ENCODE measurements at regions not wholly inside any gene's neighbourhood (a gene's known extent, or its start where the extent isn't known, plus 50 kb on each side); places are given as distances from the start of the nearest gene placed in this dataset.
A peak's percentile ranks its signal among the peaks of the same experiment; 100 is the strongest.

DNA sequence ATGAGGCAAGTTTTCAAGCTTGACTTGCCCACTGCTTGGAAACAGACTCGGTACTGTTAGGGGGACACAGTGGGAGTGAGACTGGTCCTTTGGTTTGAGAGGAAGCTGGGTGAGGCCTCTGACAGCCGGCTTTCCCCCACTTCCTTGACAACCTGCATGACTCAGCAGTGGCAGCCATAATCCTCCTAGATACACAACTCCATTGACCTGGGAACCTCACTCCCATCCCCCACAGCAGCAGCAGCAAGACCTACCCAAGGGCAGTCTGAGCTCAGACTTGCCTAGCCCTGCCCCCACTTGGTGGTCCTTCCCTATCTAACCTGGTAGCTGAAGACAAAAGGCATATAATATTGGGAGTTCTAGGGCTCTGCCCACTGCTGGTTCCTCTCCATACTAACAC lies 1043.5 kb upstream of the ALCAM start (continued):
- TF ChIP-seq SNAI2 (CRISPR knock-in tag; IDR thresholded peaks at IDR 0.05) (no peak), ZNF70 (CRISPR knock-in tag; IDR thresholded peaks at IDR 0.05) (no peak), ARNTL (CRISPR knock-in tag; IDR thresholded peaks at IDR 0.05; ENCODE audit: borderline replicate concordance, low read depth) (no peak), ZFP30 (CRISPR knock-in tag; IDR thresholded peaks at IDR 0.05) (no peak)

DNA sequence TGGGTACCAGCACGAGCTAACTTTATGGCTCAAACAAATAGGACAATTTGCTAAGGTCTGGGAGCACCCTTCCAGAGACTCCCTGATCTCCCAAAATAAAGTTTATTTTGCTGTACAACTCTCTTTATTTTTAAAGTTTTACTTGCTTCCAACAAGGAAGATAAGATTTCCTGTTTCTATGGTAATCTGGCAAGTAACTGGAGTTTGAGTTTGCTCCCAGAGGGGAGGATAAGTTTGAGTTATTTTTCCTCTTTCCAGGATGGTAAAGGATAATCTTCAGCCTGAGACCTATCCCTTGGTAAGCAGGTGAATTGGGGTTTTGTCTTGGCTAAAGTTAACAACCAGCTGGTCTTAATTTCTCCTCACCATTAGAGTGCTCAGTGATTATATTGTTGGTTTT lies 1019.4 kb upstream of the ALCAM start:
- TF ChIP-seq SNAI2 (CRISPR knock-in tag; IDR thresholded peaks at IDR 0.05) (no peak), ZNF8 (CRISPR knock-in tag; IDR thresholded peaks at IDR 0.05) (no peak), ZNF565 (CRISPR knock-in tag; conservative IDR thresholded peaks at IDR 0.05; ENCODE audit: low read depth) (no peak), ZC3H10 (CRISPR knock-in tag; IDR thresholded peaks at IDR 0.05) (no peak), TOX (CRISPR knock-in tag; IDR thresholded peaks at IDR 0.05; ENCODE audit: borderline replicate concordance) (no peak), TCF4 (CRISPR knock-in tag; IDR thresholded peaks at IDR 0.05; ENCODE audit: borderline replicate concordance) (no peak), ZNF70 (CRISPR knock-in tag; IDR thresholded peaks at IDR 0.05) (no peak), ARNTL (CRISPR knock-in tag; IDR thresholded peaks at IDR 0.05; ENCODE audit: borderline replicate concordance, low read depth) (no peak), RARB (CRISPR knock-in tag; IDR thresholded peaks at IDR 0.05) (no peak), PPARA (CRISPR knock-in tag; IDR thresholded peaks at IDR 0.05; ENCODE audit: borderline replicate concordance) (no peak)
- TF ChIP-seq, protein P1, sequence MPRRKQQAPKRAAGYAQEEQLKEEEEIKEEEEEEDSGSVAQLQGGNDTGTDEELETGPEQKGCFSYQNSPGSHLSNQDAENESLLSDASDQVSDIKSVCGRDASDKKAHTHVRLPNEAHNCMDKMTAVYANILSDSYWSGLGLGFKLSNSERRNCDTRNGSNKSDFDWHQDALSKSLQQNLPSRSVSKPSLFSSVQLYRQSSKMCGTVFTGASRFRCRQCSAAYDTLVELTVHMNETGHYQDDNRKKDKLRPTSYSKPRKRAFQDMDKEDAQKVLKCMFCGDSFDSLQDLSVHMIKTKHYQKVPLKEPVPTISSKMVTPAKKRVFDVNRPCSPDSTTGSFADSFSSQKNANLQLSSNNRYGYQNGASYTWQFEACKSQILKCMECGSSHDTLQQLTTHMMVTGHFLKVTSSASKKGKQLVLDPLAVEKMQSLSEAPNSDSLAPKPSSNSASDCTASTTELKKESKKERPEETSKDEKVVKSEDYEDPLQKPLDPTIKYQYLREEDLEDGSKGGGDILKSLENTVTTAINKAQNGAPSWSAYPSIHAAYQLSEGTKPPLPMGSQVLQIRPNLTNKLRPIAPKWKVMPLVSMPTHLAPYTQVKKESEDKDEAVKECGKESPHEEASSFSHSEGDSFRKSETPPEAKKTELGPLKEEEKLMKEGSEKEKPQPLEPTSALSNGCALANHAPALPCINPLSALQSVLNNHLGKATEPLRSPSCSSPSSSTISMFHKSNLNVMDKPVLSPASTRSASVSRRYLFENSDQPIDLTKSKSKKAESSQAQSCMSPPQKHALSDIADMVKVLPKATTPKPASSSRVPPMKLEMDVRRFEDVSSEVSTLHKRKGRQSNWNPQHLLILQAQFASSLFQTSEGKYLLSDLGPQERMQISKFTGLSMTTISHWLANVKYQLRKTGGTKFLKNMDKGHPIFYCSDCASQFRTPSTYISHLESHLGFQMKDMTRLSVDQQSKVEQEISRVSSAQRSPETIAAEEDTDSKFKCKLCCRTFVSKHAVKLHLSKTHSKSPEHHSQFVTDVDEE (CRISPR knock-in tag; IDR thresholded peaks at IDR 0.05) = no peak
- TF ChIP-seq, protein P2, sequence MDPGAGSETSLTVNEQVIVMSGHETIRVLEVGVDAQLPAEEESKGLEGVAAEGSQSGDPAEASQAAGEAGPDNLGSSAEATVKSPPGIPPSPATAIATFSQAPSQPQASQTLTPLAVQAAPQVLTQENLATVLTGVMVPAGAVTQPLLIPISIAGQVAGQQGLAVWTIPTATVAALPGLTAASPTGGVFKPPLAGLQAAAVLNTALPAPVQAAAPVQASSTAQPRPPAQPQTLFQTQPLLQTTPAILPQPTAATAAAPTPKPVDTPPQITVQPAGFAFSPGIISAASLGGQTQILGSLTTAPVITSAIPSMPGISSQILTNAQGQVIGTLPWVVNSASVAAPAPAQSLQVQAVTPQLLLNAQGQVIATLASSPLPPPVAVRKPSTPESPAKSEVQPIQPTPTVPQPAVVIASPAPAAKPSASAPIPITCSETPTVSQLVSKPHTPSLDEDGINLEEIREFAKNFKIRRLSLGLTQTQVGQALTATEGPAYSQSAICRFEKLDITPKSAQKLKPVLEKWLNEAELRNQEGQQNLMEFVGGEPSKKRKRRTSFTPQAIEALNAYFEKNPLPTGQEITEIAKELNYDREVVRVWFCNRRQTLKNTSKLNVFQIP (CRISPR knock-in tag; IDR thresholded peaks at IDR 0.05; ENCODE audit: borderline replicate concordance, low read depth) = no peak
- TF ChIP-seq, protein P3, sequence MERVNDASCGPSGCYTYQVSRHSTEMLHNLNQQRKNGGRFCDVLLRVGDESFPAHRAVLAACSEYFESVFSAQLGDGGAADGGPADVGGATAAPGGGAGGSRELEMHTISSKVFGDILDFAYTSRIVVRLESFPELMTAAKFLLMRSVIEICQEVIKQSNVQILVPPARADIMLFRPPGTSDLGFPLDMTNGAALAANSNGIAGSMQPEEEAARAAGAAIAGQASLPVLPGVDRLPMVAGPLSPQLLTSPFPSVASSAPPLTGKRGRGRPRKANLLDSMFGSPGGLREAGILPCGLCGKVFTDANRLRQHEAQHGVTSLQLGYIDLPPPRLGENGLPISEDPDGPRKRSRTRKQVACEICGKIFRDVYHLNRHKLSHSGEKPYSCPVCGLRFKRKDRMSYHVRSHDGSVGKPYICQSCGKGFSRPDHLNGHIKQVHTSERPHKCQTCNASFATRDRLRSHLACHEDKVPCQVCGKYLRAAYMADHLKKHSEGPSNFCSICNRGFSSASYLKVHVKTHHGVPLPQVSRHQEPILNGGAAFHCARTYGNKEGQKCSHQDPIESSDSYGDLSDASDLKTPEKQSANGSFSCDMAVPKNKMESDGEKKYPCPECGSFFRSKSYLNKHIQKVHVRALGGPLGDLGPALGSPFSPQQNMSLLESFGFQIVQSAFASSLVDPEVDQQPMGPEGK (CRISPR knock-in tag; IDR thresholded peaks at IDR 0.05; ENCODE audit: borderline replicate concordance) = no peak
- TF ChIP-seq, protein P4, sequence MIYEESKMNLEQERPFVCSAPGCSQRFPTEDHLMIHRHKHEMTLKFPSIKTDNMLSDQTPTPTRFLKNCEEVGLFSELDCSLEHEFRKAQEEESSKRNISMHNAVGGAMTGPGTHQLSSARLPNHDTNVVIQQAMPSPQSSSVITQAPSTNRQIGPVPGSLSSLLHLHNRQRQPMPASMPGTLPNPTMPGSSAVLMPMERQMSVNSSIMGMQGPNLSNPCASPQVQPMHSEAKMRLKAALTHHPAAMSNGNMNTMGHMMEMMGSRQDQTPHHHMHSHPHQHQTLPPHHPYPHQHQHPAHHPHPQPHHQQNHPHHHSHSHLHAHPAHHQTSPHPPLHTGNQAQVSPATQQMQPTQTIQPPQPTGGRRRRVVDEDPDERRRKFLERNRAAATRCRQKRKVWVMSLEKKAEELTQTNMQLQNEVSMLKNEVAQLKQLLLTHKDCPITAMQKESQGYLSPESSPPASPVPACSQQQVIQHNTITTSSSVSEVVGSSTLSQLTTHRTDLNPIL (CRISPR knock-in tag; IDR thresholded peaks at IDR 0.05; ENCODE audit: low read depth) = no peak
- TF ChIP-seq, protein P5, sequence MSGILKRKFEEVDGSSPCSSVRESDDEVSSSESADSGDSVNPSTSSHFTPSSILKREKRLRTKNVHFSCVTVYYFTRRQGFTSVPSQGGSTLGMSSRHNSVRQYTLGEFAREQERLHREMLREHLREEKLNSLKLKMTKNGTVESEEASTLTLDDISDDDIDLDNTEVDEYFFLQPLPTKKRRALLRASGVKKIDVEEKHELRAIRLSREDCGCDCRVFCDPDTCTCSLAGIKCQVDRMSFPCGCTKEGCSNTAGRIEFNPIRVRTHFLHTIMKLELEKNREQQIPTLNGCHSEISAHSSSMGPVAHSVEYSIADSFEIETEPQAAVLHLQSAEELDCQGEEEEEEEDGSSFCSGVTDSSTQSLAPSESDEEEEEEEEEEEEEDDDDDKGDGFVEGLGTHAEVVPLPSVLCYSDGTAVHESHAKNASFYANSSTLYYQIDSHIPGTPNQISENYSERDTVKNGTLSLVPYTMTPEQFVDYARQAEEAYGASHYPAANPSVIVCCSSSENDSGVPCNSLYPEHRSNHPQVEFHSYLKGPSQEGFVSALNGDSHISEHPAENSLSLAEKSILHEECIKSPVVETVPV (CRISPR knock-in tag; IDR thresholded peaks at IDR 0.05) = no peak
- no peak for ATAC-seq

DNA sequence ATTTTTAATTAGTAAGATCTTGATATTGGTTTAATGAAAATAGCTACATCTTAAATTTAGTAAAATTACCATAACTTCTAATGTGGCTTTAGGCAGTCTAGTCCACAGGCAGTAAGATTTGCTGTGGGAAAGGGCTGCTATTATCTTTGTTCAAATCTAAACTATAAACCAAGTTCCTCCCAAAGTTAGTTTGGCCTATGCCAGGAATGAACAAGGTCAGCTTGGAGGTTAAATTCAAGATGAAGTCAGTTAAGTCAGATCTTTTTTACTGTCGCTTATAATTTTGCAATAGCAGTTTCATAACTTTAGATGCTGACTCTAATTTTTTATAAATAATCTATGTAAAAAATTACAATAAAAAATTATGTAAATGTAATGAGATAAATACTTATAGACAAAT lies 1016.9 kb upstream of the ALCAM start:
- ATAC-seq = no peak
- no peak for TF ChIP-seq ARNTL (CRISPR knock-in tag; IDR thresholded peaks at IDR 0.05; ENCODE audit: borderline replicate concordance, low read depth)

DNA sequence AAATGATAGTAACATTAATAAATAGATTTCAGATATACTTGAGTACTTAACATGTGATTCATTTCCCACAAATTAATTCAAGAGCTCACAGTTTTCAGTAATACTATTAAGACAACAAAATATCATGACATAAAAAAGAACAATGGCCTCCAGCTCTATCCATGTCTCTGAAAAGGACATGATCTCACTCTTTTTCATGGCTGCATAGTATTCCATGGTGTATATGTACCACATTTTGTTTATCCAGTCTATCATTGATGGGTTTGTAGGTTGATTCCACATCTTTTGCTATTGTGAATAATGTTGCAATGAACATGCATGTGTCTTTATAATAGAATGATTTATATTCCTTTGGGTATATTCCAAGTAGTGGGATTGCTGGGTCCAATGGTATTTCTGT lies 1012.8 kb upstream of the ALCAM start:
- TF ChIP-seq, protein P3 (CRISPR knock-in tag; IDR thresholded peaks at IDR 0.05; ENCODE audit: borderline replicate concordance) = no peak
- TF ChIP-seq ZNF8 (CRISPR knock-in tag; IDR thresholded peaks at IDR 0.05) = peak; percentile 74
- ATAC-seq = no peak
